Bronchial epithelial cell (primary cell): ENCODE measurements at regions not wholly inside any gene's neighbourhood (a gene's known extent, or its start where the extent isn't known, plus 50 kb on each side); places are given as distances from the start of the nearest gene placed in this dataset.

Source experiments
- DNase-seq: peaks from one replicate; pipeline ENCODE4 v3.0.0-alpha.2; 2010; ENCODE audit warnings: low read depth
- FAIRE-seq: peaks from 2 replicates; lab custom pipeline; 2011; peaks lifted over from hg19 to GRCh38; lab: Jason Lieb, UNC
- H3K27me3 ChIP-seq: 2 replicates; pipeline ENCODE4 v1.5.1; 2011; ENCODE audit warnings: low read length; ENCODE audit not compliant: control insufficient read depth, insufficient read depth
- H3K36me3 ChIP-seq: 2 replicates; pipeline ENCODE4 v1.5.1; 2011; ENCODE audit warnings: low read length; ENCODE audit not compliant: control insufficient read depth, insufficient read depth
- H3K4me3 ChIP-seq: 2 replicates; pipeline ENCODE4 v1.5.1; 2011; ENCODE audit warnings: mild to moderate bottlenecking, low read depth, low read length, control low read depth
- TF ChIP-seq, protein P1 (sequence below): IDR thresholded peaks from 2 replicates; pipeline ENCODE4 v1.5.1; 2011; ENCODE audit warnings: mild to moderate bottlenecking, moderate library complexity, low read length, control low read depth, inconsistent platforms; ENCODE audit not compliant: insufficient read depth, severe bottlenecking

DNA sequence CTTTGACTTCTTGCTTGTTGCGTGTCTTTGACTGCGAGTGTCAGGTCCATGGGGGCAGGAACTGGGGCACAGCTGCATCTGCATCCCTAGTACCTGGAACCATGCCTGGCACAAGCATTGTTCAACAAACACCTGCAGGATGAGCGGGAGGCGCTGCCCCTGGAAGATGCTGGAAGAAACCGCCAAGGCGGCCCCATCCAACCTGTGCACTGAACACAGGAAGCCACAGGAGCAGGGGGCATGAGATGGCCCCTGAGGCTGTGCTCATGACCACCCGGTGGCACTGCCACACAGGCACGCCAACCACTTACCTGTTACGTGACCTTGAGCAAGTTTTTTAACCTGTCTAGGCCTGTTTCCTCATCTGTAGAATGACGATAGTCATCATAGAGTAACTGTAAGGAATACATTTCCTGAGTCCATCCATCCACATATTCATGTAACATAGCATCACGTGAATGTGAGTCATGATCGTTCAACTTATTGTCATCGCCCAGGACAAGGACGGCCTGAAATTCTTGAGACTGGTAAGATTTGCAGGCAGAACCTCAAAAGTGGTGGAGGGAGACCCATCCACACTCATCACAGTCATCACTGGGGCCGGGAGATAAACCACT, 374.2 kb downstream of the PREX1 start:
- TF ChIP-seq, protein P1, sequence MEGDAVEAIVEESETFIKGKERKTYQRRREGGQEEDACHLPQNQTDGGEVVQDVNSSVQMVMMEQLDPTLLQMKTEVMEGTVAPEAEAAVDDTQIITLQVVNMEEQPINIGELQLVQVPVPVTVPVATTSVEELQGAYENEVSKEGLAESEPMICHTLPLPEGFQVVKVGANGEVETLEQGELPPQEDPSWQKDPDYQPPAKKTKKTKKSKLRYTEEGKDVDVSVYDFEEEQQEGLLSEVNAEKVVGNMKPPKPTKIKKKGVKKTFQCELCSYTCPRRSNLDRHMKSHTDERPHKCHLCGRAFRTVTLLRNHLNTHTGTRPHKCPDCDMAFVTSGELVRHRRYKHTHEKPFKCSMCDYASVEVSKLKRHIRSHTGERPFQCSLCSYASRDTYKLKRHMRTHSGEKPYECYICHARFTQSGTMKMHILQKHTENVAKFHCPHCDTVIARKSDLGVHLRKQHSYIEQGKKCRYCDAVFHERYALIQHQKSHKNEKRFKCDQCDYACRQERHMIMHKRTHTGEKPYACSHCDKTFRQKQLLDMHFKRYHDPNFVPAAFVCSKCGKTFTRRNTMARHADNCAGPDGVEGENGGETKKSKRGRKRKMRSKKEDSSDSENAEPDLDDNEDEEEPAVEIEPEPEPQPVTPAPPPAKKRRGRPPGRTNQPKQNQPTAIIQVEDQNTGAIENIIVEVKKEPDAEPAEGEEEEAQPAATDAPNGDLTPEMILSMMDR = no peak
- Histone ChIP-seq H3K4me3 (no peak overlapping the region), H3K27me3 (no peaks in the 10 kb centered on the region), H3K36me3 (no peaks in the 10 kb centered on the region)
- DNase-seq (peak; percentile 27), FAIRE-seq (no peak)

DNA sequence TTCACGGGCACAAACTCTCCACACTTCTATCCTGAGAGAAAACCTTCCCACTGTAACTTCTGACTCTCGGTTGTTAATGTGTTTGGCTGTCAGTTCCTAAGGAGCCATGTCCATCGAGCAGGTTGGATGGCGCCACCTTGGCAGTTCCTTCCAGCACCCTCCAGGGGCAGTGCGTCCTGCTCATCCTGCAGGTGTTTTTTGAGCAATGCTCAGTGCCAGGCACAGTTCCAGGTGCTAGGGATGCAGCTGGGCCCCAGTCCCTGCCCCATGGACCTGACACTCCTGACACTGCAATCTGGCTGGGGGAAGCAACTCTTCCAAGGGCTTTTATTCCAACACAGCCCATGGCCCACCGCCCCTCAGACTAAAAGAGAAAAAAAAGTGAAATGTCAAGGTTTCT, 376.4 kb downstream of the PREX1 start:
- Histone ChIP-seq H3K4me3 (no peak overlapping the region), H3K36me3 (no peaks in the 10 kb centered on the region), H3K27me3 (no peaks in the 10 kb centered on the region)
- TF ChIP-seq, protein P1 = no peak
- no peak for DNase-seq
- FAIRE-seq = no peak

DNA sequence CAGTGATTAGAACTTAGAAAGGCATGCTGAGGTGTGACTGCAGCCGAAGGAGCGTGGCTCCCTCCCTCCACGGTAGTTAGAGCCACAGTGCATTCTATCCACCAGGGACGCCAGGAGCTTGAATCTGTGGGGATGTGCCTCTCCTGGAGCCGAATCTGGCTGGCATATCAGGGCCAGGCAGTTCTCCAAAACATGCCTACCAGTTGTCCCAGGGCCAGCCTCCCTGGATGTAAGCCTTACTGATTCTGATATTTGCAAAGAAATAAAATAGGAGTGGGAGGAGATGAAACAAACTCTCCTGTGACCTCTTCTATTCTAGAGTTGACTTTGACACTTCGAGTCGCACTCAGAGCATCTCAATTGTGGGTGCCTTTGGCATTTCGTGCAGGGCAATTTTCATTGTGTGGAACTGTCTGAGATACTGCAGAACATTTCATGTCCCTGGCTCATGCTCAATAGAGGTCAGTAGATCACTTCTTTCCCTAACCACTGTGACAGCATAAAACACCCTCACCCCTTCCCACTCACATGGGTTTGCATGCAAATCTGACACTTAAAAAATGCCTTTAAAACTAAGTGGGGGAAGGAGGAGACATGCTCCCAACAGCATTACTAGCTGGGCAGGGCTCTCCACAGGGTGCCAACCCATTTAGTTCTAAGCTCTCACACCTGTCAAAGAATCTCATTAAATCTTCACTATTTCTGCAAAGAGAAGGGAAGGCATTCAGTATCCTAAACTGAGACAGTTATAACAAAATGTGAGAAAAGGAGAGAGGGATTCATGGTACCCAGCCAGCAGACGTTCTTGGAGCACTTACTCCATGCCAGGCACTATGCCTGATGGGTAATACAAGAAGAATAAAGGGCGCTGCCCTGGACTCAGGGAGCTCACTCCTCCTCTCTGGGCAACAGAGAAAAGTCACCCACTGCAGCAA, 378.9 kb downstream of the PREX1 start:
- Histone ChIP-seq H3K4me3 (no peak overlapping the region), H3K27me3 (no peaks in the 10 kb centered on the region), H3K36me3 (no peaks in the 10 kb centered on the region)
- no peak for DNase-seq
- TF ChIP-seq, protein P1 = no peak
- no peak for FAIRE-seq

DNA sequence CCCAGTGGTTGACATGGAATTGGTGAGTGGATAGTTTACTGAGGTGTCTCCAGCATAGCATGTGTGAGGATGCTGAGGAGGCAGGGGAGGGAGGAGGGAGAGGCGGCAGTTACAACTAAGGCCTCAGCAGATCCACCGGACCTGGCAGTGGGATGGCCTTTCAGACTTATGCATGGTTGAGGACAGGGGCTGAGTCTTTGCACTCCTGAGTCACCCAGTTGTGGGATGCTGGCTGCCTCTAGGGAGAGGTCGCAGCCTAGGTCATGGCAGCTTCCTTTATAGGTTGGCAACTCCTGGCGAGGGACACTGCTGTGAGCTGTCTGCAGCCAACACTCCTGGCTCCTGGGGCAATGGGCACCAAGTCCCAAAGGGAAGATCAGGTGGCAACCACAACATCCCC, 380.3 kb downstream of the PREX1 start:
- no peaks in the 10 kb centered on the region for H3K27me3 ChIP-seq
- DNase-seq (no peak), FAIRE-seq (no peak)
- H3K4me3 ChIP-seq = no peak overlapping the region
- H3K36me3 ChIP-seq = no peaks in the 10 kb centered on the region
- TF ChIP-seq, protein P1 = no peak

DNA sequence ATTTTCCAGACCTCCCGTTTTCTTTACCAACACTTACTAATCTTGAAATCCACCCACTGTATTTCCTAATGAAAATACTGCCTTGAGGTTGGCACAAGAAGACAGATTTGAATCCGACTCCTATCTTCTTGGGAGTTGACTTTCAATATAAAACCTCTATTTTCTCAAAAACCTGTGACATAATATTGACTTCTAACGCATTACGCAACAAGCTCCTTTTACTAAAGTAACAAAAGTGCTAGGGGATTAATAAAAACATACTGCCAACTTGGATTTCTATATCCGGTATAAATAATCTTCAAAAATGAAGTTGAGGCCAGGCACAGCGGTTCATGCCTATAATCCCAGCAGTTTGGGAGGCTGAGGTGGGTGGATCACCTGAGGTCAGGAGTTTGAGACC, 382.0 kb downstream of the PREX1 start:
- Histone ChIP-seq H3K27me3 (no peaks in the 10 kb centered on the region), H3K36me3 (no peaks in the 10 kb centered on the region), H3K4me3 (no peak overlapping the region)
- FAIRE-seq (no peak), DNase-seq (no peak)
- TF ChIP-seq, protein P1 = no peak
